SK-N-SH treated with all-trans-retinoic acid at 6 μM for 48 hours (cell line): ENCODE measurements at regions not wholly inside any gene's neighbourhood (a gene's known extent, or its start where the extent isn't known, plus 50 kb on each side); places are given as distances from the start of the nearest gene placed in this dataset.

Experiments used
- ATAC-seq: fragments of 200-7000 bp; cut with Tn5 transposase; 3 replicates; pipeline ENCODE4 v1.9.1; 2020; ENCODE audit warnings: mild to moderate bottlenecking, moderate library complexity
- ARNTL ChIP-seq: fragments of 450-650 bp; formaldehyde crosslinking; IDR thresholded peaks from 2 replicates; pipeline ENCODE4 v1.5.0; 2020; ENCODE audit warnings: low read depth, mild to moderate bottlenecking, moderate library complexity, borderline replicate concordance
- GLIS3 ChIP-seq: fragments of 250-450 bp; sonication (Bioruptor Pico); IDR thresholded peaks from 2 replicates; pipeline ENCODE4 v1.5.0; 2020; ENCODE audit warnings: mild to moderate bottlenecking, moderate library complexity
- ISL1 ChIP-seq: fragments of 250-450 bp; sonication (Bioruptor Pico); IDR thresholded peaks from 2 replicates; pipeline ENCODE4 v2.1.2; 2022; ENCODE audit warnings: mild to moderate bottlenecking, moderate library complexity
- OSR1 ChIP-seq: fragments of 250-450 bp; sonication (Bioruptor Pico); IDR thresholded peaks from 2 replicates; pipeline ENCODE4 v1.8.0; 2022; ENCODE audit warnings: moderate library complexity, mild to moderate bottlenecking, inconsistent platforms
- SNAI2 ChIP-seq: fragments of 250-450 bp; sonication (Bioruptor Pico); IDR thresholded peaks from 2 replicates; pipeline ENCODE4 v1.5.0; 2020; ENCODE audit warnings: mild to moderate bottlenecking, moderate library complexity
- TOX ChIP-seq: fragments of 250-450 bp; sonication (Bioruptor Pico); IDR thresholded peaks from 2 replicates; pipeline ENCODE4 v1.8.0; 2021; ENCODE audit warnings: mild to moderate bottlenecking, moderate library complexity, borderline replicate concordance
- ZC3H10 ChIP-seq: fragments of 250-450 bp; sonication (Bioruptor Pico); IDR thresholded peaks from 2 replicates; pipeline ENCODE4 v1.5.1; 2021; ENCODE audit warnings: mild to moderate bottlenecking, moderate library complexity
- ZFP3 ChIP-seq: fragments of 250-450 bp; sonication (Bioruptor Pico); IDR thresholded peaks from 2 replicates; pipeline ENCODE4 v1.5.0; 2020; ENCODE audit warnings: mild to moderate bottlenecking, moderate library complexity
- ZNF565 ChIP-seq: fragments of 450-650 bp; formaldehyde crosslinking; conservative IDR thresholded peaks from 2 replicates; pipeline ENCODE4 v1.5.0; 2020; ENCODE audit warnings: low read depth, mild to moderate bottlenecking, moderate library complexity
- ZNF8 ChIP-seq: fragments of 450-650 bp; formaldehyde crosslinking; IDR thresholded peaks from 2 replicates; pipeline ENCODE4 v1.5.0; 2020; ENCODE audit warnings: mild to moderate bottlenecking, moderate library complexity
- TF ChIP-seq, protein P1 (sequence below): fragments of 250-450 bp; sonication (Bioruptor Pico); IDR thresholded peaks from 2 replicates; pipeline ENCODE4 v1.8.0; 2021; ENCODE audit warnings: low read depth, mild to moderate bottlenecking, moderate library complexity, borderline replicate concordance
- TF ChIP-seq, protein P2 (sequence below): fragments of 250-450 bp; sonication (Bioruptor Pico); IDR thresholded peaks from 2 replicates; pipeline ENCODE4 v1.5.1; 2021; ENCODE audit warnings: mild to moderate bottlenecking, moderate library complexity
- TF ChIP-seq, protein P3 (sequence below): fragments of 250-450 bp; sonication (Bioruptor Pico); IDR thresholded peaks from 2 replicates; pipeline ENCODE4 v1.5.1; 2020; ENCODE audit warnings: low read depth, mild to moderate bottlenecking, moderate library complexity

DNA sequence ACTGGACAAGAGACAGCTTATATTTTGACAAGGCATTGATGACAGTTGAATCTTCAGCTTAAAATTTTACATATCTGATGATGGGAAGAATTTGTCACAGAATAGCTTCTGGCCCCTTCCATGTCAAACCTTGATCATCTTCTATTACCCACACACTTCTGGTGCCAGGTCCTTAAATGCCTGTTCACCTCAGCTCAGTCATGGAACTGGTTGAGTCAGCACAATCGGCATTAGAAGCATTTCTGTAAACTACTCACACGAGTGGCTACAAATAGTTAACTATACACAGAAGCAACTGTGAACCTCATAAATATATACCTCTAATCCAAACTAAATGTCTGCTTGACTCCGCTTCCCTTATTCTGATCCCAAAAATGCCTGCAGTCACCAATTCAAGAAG, 161.2 kb downstream of the FOXO1 start:
- TF ChIP-seq ZNF8 (CRISPR knock-in tag) = no peak
- no peak for TF ChIP-seq ARNTL (CRISPR knock-in tag)
- TF ChIP-seq SNAI2 (CRISPR knock-in tag) = no peak
- no peak for TF ChIP-seq OSR1 (CRISPR knock-in tag)
- TF ChIP-seq, protein P1, sequence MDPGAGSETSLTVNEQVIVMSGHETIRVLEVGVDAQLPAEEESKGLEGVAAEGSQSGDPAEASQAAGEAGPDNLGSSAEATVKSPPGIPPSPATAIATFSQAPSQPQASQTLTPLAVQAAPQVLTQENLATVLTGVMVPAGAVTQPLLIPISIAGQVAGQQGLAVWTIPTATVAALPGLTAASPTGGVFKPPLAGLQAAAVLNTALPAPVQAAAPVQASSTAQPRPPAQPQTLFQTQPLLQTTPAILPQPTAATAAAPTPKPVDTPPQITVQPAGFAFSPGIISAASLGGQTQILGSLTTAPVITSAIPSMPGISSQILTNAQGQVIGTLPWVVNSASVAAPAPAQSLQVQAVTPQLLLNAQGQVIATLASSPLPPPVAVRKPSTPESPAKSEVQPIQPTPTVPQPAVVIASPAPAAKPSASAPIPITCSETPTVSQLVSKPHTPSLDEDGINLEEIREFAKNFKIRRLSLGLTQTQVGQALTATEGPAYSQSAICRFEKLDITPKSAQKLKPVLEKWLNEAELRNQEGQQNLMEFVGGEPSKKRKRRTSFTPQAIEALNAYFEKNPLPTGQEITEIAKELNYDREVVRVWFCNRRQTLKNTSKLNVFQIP (CRISPR knock-in tag) = no peak
- TF ChIP-seq, protein P2, sequence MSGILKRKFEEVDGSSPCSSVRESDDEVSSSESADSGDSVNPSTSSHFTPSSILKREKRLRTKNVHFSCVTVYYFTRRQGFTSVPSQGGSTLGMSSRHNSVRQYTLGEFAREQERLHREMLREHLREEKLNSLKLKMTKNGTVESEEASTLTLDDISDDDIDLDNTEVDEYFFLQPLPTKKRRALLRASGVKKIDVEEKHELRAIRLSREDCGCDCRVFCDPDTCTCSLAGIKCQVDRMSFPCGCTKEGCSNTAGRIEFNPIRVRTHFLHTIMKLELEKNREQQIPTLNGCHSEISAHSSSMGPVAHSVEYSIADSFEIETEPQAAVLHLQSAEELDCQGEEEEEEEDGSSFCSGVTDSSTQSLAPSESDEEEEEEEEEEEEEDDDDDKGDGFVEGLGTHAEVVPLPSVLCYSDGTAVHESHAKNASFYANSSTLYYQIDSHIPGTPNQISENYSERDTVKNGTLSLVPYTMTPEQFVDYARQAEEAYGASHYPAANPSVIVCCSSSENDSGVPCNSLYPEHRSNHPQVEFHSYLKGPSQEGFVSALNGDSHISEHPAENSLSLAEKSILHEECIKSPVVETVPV (CRISPR knock-in tag) = no peak
- TF ChIP-seq ZC3H10 (CRISPR knock-in tag) = no peak
- TF ChIP-seq, protein P3, sequence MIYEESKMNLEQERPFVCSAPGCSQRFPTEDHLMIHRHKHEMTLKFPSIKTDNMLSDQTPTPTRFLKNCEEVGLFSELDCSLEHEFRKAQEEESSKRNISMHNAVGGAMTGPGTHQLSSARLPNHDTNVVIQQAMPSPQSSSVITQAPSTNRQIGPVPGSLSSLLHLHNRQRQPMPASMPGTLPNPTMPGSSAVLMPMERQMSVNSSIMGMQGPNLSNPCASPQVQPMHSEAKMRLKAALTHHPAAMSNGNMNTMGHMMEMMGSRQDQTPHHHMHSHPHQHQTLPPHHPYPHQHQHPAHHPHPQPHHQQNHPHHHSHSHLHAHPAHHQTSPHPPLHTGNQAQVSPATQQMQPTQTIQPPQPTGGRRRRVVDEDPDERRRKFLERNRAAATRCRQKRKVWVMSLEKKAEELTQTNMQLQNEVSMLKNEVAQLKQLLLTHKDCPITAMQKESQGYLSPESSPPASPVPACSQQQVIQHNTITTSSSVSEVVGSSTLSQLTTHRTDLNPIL = no peak
- TF ChIP-seq TOX (CRISPR knock-in tag) = no peak
- TF ChIP-seq GLIS3 (CRISPR knock-in tag) = no peak
- TF ChIP-seq ISL1 (CRISPR knock-in tag) = no peak
- TF ChIP-seq ZNF565 (CRISPR knock-in tag) = no peak
- no peak for TF ChIP-seq ZFP3
- ATAC-seq = no peak
